Left kidney (tissue), 1 donor: ENCODE measurements at regions not wholly inside any gene's neighbourhood (a gene's known extent, or its start where the extent isn't known, plus 50 kb on each side); places are given as distances from the start of the nearest gene placed in this dataset.
A peak's percentile ranks its signal among the peaks of the same experiment; 100 is the strongest.

Source experiments
- DNase-seq: peaks from one replicate; pipeline ENCODE4 v3.0.0-alpha.2; 2013

GRCh38 chr1:65687428-65688214 is 105.1 kb upstream of the PDE4B start:
- DNase-seq, result peak; percentile 74

GRCh38 chr1:65688215-65688566 is 104.5 kb upstream of the PDE4B start:
- no peak for DNase-seq

- DNase-seq, result no peak
These were observed 103.8 kb upstream of the PDE4B start for GRCh38 chr1:65688848-65689247.

GRCh38 chr1:65691152-65691900 is 101.4 kb upstream of the PDE4B start:
- DNase-seq, result no peak

GRCh38 chr1:65691972-65692371 is 100.7 kb upstream of the PDE4B start:
- DNase-seq, result no peak

GRCh38 chr1:65694126-65694525 is 98.6 kb upstream of the PDE4B start:
- no peak for DNase-seq

GRCh38 chr1:65694933-65695332 is 97.8 kb upstream of the PDE4B start:
- no peak for DNase-seq

- DNase-seq, result no peak
These were observed 94.1 kb upstream of the PDE4B start for GRCh38 chr1:65698590-65698989.

- DNase-seq, result no peak
These were observed 88.8 kb upstream of the PDE4B start for GRCh38 chr1:65703853-65704252.

- DNase-seq, result no peak
These were observed 88.4 kb upstream of the PDE4B start for GRCh38 chr1:65704318-65704717.

- no peak for DNase-seq
These were observed 74.8 kb upstream of the PDE4B start for GRCh38 chr1:65717815-65718454.

GRCh38 chr1:65719391-65719790 is 73.3 kb upstream of the PDE4B start:
- DNase-seq, result no peak

GRCh38 chr1:65722461-65722860 is 70.2 kb upstream of the PDE4B start:
- DNase-seq, result no peak

- DNase-seq, result no peak
These were observed 68.5 kb upstream of the PDE4B start for GRCh38 chr1:65724151-65724550.

GRCh38 chr1:65725064-65725463 is 67.6 kb upstream of the PDE4B start:
- no peak for DNase-seq

- DNase-seq, result no peak
These were observed 64.2 kb upstream of the PDE4B start for GRCh38 chr1:65728504-65728903.

- DNase-seq, result no peak
These were observed 63.4 kb upstream of the PDE4B start for GRCh38 chr1:65729259-65729658.

- no peak for DNase-seq
These were observed 57.7 kb upstream of the PDE4B start for GRCh38 chr1:65734979-65735378.

GRCh38 chr1:65741993-65742392 is 50.7 kb upstream of the PDE4B start:
- DNase-seq, result no peak
